BLaER1 (cell line): ENCODE measurements at regions not wholly inside any gene's neighbourhood (a gene's known extent, or its start where the extent isn't known, plus 50 kb on each side); places are given as distances from the start of the nearest gene placed in this dataset.

Experiments used
- H3K27ac ChIP-seq: shearing (Covaris generic); formaldehyde crosslinking; 2 replicates; pipeline ENCODE4 v1.8.1; 2022
- H3K27me3 ChIP-seq: shearing (Covaris generic); formaldehyde crosslinking; 2 replicates; pipeline ENCODE4 v1.8.1; 2022
- H3K36me3 ChIP-seq: shearing (Covaris generic); formaldehyde crosslinking; 2 replicates; pipeline ENCODE4 v1.8.1; 2022
- H3K4me1 ChIP-seq: shearing (Covaris generic); formaldehyde crosslinking; 2 replicates; pipeline ENCODE4 v1.8.1; 2022
- H3K4me2 ChIP-seq: shearing (Covaris generic); formaldehyde crosslinking; 2 replicates; pipeline ENCODE4 v1.8.1; 2022
- H3K4me3 ChIP-seq: shearing (Covaris generic); formaldehyde crosslinking; 2 replicates; pipeline ENCODE4 v1.8.1; 2022
- H3K9ac ChIP-seq: shearing (Covaris generic); formaldehyde crosslinking; 2 replicates; pipeline ENCODE4 v1.8.1; 2022
- H3K9me3 ChIP-seq: shearing (Covaris generic); formaldehyde crosslinking; 2 replicates; pipeline ENCODE4 v1.8.1; 2022
- H4K20me1 ChIP-seq: shearing (Covaris generic); formaldehyde crosslinking; 2 replicates; pipeline ENCODE4 v1.8.1; 2022
- Cebpa-rat ChIP-seq: shearing (Covaris generic); IDR thresholded peaks from 2 replicates; pipeline ENCODE4 v1.8.1; 2022

DNA sequence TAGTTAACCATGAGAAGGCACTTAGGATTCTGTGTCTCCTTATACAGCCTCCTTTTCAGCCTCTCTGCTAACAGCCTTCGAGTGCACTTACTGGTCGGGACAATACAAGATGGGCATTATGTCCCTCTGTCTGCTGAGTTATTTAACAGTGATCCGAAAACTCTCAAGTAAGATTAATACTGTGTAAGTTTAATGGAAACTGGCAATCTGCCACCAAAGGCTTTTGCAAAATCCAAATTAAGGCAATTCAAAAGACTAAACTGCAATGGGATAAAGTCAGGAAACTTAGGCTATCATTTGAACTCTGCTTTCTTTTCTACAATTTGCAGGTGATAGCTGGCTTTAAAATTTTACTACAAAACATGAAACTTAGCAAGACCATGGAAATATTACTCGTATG, 477.8 kb downstream of the TFEC start:
- Histone ChIP-seq H3K4me1 (no peaks in the 10 kb centered on the region), H3K9ac (no peak overlapping the region)
- TF ChIP-seq Cebpa-rat: no peak

DNA sequence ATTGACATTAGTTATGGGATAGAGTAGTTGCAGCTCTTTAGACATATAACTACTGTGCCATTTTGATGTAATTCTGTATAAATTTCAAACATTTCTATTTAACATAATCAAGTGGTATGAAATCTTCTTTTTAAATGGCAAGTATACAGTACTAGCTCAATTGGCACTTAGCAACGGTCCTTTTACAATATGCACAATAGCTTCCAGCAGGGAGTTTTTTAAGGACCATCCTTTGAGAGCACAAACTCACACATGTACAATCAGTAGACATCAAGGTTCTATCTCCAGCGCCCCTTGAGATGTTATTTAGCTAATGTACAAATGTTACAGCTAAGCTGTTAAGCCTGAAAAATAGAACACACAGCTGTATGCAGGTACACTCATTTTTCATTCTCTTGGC, 480.7 kb downstream of the TFEC start:
- no peak overlapping the region for H3K9ac ChIP-seq
- no peaks in the 10 kb centered on the region for H3K36me3 ChIP-seq
- no peak overlapping the region for H3K27ac ChIP-seq
- H3K4me1 ChIP-seq: no peaks in the 10 kb centered on the region
- H3K4me3 ChIP-seq: no peak overlapping the region
- no peak overlapping the region for H3K4me2 ChIP-seq
- no peaks in the 10 kb centered on the region for H4K20me1 ChIP-seq
- H3K9me3 ChIP-seq: no peaks in the 10 kb centered on the region
- TF ChIP-seq Cebpa-rat: no peak
- H3K27me3 ChIP-seq: no peaks in the 10 kb centered on the region

More for the DNA sequence above, 477.8 kb downstream of the TFEC start:
- no peaks in the 10 kb centered on the region for H3K27me3 ChIP-seq
- H3K36me3 ChIP-seq: no peaks in the 10 kb centered on the region
- no peaks in the 10 kb centered on the region for H3K9me3 ChIP-seq
- no peak overlapping the region for H3K27ac ChIP-seq
- no peaks in the 10 kb centered on the region for H4K20me1 ChIP-seq
- H3K4me2 ChIP-seq: no peak overlapping the region
- H3K4me3 ChIP-seq: no peak overlapping the region

DNA sequence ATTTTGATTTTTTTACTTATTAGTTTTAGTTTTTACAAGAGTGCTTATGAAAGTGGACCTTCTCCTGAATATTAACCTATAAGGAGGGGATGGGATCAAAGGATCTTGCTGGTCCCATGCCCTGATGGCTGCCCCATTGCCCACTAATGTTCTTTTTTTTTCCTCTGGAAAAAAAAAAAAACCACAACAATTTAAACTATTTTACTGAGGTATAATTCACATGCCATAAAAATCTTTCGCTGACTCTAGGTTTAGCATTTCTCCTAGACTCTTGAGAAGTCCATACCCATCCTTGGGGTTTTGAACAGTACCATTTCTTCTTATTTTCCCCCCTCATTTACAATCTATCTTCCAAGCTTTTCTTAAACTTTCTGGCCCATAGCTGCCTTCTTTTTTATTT, 481.8 kb downstream of the TFEC start:
- Histone ChIP-seq H3K27ac (no peak overlapping the region), H3K9me3 (no peaks in the 10 kb centered on the region), H3K4me1 (no peaks in the 10 kb centered on the region), H3K4me3 (no peak overlapping the region), H3K36me3 (no peaks in the 10 kb centered on the region), H3K9ac (no peak overlapping the region), H4K20me1 (no peaks in the 10 kb centered on the region), H3K4me2 (no peak overlapping the region), H3K27me3 (no peaks in the 10 kb centered on the region)
- TF ChIP-seq Cebpa-rat: no peak

DNA sequence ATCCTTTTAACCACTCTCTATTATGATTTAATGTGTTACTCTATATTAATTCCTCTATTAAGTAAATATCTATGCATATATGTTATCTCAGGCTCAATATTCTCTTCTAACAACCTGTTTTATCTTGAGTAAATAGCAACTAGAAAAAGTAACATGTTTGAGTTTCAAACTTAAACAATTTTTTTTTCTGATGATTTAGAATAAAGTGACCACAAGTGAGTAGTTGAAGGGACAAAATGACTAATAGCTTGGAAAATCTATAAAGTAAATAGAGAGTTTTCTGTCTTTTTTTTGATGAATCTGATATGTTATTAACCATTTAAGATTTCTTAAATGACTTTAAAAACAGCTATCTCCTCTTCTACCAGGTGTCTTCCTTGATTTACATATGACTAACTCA, 483.8 kb downstream of the TFEC start:
- H3K4me2 ChIP-seq: no peak overlapping the region
- H3K4me3 ChIP-seq: no peak overlapping the region
- no peak overlapping the region for H3K9ac ChIP-seq
- no peaks in the 10 kb centered on the region for H3K27me3 ChIP-seq
- H3K27ac ChIP-seq: no peak overlapping the region
- H4K20me1 ChIP-seq: no peaks in the 10 kb centered on the region
- no peaks in the 10 kb centered on the region for H3K4me1 ChIP-seq
- H3K9me3 ChIP-seq: no peaks in the 10 kb centered on the region
- H3K36me3 ChIP-seq: no peaks in the 10 kb centered on the region
- TF ChIP-seq Cebpa-rat: no peak

GRCh38 chr7:115533785-115534184, 496.8 kb downstream of the TFEC start:
- H3K4me2 ChIP-seq: no peak overlapping the region

GRCh38 chr7:115526278-115526677, 504.3 kb downstream of the TFEC start:
- Histone ChIP-seq H3K27ac (no peak overlapping the region), H3K27me3 (no peaks in the 10 kb centered on the region), H4K20me1 (no peaks in the 10 kb centered on the region), H3K9ac (no peak overlapping the region), H3K9me3 (peaks cover 9% of the 10 kb centered on the region), H3K4me2 (no peak overlapping the region), H3K36me3 (no peaks in the 10 kb centered on the region), H3K4me1 (no peaks in the 10 kb centered on the region), H3K4me3 (no peak overlapping the region)
- no peak for TF ChIP-seq Cebpa-rat

More at GRCh38 chr7:115533785-115534184, 496.8 kb downstream of the TFEC start:
- no peaks in the 10 kb centered on the region for H3K9me3 ChIP-seq
- H3K4me1 ChIP-seq: no peaks in the 10 kb centered on the region
- no peaks in the 10 kb centered on the region for H4K20me1 ChIP-seq
- no peaks in the 10 kb centered on the region for H3K27me3 ChIP-seq
- no peak overlapping the region for H3K9ac ChIP-seq
- no peak overlapping the region for H3K4me3 ChIP-seq
- TF ChIP-seq Cebpa-rat: no peak
- no peaks in the 10 kb centered on the region for H3K36me3 ChIP-seq
- no peak overlapping the region for H3K27ac ChIP-seq

DNA sequence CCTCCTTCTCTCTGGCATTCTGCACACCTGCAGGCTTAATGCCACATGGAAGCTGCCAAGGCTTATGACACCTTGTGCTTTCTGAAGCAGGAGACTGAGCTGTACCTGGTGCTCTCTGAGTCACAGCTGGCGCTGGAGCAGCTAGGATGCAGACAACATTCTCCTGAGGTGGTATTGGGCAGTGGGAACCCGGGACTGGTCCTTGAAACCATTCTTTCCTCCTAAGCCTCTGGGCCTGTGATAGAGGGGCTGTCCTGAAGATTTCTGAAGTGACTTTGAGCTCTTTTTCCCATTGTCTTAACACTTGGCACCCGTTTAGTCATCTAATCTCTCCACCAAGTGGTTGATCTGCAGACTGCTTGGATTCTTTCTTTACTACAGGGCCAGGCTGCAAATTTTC, 508.4 kb downstream of the TFEC start:
- Histone ChIP-seq H4K20me1 (no peaks in the 10 kb centered on the region), H3K9me3 (peaks cover 9% of the 10 kb centered on the region), H3K27ac (no peak overlapping the region), H3K36me3 (no peaks in the 10 kb centered on the region), H3K9ac (no peak overlapping the region), H3K4me1 (no peaks in the 10 kb centered on the region), H3K4me2 (no peak overlapping the region), H3K4me3 (no peak overlapping the region), H3K27me3 (no peaks in the 10 kb centered on the region)
- TF ChIP-seq Cebpa-rat: no peak

- Histone ChIP-seq H4K20me1 (no peaks in the 10 kb centered on the region), H3K36me3 (no peaks in the 10 kb centered on the region), H3K27me3 (no peaks in the 10 kb centered on the region), H3K9me3 (no peaks in the 10 kb centered on the region), H3K4me3 (no peak overlapping the region), H3K4me2 (no peak overlapping the region), H3K27ac (no peak overlapping the region), H3K4me1 (no peaks in the 10 kb centered on the region), H3K9ac (no peak overlapping the region)
- TF ChIP-seq Cebpa-rat: no peak
Observed at GRCh38 chr7:115516341-115516740, 514.2 kb downstream of the TFEC start.

DNA sequence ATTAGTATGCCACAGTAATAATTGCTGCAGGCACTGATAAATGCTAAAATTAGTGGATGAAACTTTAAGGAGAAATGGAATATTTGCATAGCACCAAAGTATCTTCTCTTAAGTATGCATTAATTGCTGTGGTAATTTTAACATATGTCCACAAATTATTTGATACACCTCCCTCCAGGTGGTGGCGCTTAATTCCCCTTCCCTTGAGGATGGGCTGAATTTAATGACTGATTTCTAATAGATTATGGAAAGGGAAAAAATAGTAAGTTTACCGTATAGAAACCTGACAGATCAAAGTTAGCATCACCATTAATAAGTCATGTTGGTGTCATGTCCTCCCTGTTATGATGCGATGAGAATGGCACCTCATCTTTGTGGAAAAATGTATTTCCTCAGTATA, 519.2 kb downstream of the TFEC start:
- Histone ChIP-seq H3K27me3 (no peaks in the 10 kb centered on the region), H3K4me2 (no peak overlapping the region), H3K4me3 (no peak overlapping the region), H3K4me1 (no peaks in the 10 kb centered on the region), H3K9me3 (no peaks in the 10 kb centered on the region), H4K20me1 (no peaks in the 10 kb centered on the region), H3K27ac (no peak overlapping the region), H3K9ac (no peak overlapping the region), H3K36me3 (no peaks in the 10 kb centered on the region)
- no peak for TF ChIP-seq Cebpa-rat

DNA sequence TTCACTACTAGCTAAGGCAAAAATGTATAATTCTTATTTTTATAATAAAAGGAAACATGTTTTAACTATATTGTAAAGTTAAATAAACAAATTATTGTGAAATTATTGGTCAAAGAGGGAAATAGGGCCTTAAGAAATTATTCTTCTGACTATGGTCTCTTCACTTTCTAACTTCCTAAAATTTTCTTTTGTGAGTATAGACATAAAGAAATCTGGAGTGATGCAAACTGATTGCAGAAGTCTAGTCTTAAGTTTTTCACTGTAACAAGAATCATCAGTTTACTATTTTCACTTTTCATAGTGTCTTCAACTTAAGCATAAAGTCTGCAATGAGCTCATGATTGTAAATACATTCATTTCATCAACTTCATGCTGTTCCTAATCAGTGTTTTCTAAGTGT, 525.4 kb downstream of the TFEC start:
- Histone ChIP-seq H4K20me1 (no peaks in the 10 kb centered on the region), H3K36me3 (no peaks in the 10 kb centered on the region), H3K27me3 (no peaks in the 10 kb centered on the region), H3K27ac (no peak overlapping the region), H3K4me3 (no peak overlapping the region), H3K4me2 (no peak overlapping the region), H3K9ac (no peak overlapping the region), H3K9me3 (no peaks in the 10 kb centered on the region), H3K4me1 (no peaks in the 10 kb centered on the region)
- TF ChIP-seq Cebpa-rat: no peak

- Histone ChIP-seq H3K9me3 (no peaks in the 10 kb centered on the region), H3K9ac (no peak overlapping the region), H3K36me3 (no peaks in the 10 kb centered on the region), H3K4me2 (no peak overlapping the region), H3K4me3 (no peak overlapping the region), H3K27ac (no peak overlapping the region), H4K20me1 (no peaks in the 10 kb centered on the region), H3K4me1 (no peaks in the 10 kb centered on the region), H3K27me3 (no peaks in the 10 kb centered on the region)
- TF ChIP-seq Cebpa-rat: no peak
Observed at GRCh38 chr7:115499956-115500355, 530.6 kb downstream of the TFEC start.
